ENCODE measurements at regions not wholly inside any gene's neighbourhood (a gene's known extent, or its start where the extent isn't known, plus 50 kb on each side); places are given as distances from the start of the nearest gene placed in this dataset.

- no peak for TF ChIP-seq CTCF (IDR thresholded peaks at IDR 0.05; ENCODE audit: control insufficient read depth, insufficient read depth, low read depth, low read length, missing control alignments)
- H3K4me3 ChIP-seq (ENCODE audit: control insufficient read depth, low read depth, low read length): no peak overlapping the region
- DNase-seq (ENCODE audit: low read depth): no peak
Measured at GRCh38 chr2:53265544-53266299, 501.9 kb upstream of the CHAC2 start.

GRCh38 chr2:53260568-53260967 lies 507.0 kb upstream of the CHAC2 start:
- no peak overlapping the region for H3K4me3 ChIP-seq (ENCODE audit: control insufficient read depth, low read depth, low read length)
- TF ChIP-seq CTCF (IDR thresholded peaks at IDR 0.05; ENCODE audit: control insufficient read depth, insufficient read depth, low read depth, low read length, missing control alignments): no peak
- DNase-seq (ENCODE audit: low read depth): no peak

GRCh38 chr2:53259395-53260009 lies 508.1 kb upstream of the CHAC2 start:
- no peak for DNase-seq (ENCODE audit: low read depth)
- no peak for TF ChIP-seq CTCF (IDR thresholded peaks at IDR 0.05; ENCODE audit: control insufficient read depth, insufficient read depth, low read depth, low read length, missing control alignments)
- H3K4me3 ChIP-seq (ENCODE audit: control insufficient read depth, low read depth, low read length): no peak overlapping the region

GRCh38 chr2:53257287-53257686 lies 510.3 kb upstream of the CHAC2 start:
- DNase-seq (ENCODE audit: low read depth): no peak
- TF ChIP-seq CTCF (IDR thresholded peaks at IDR 0.05; ENCODE audit: control insufficient read depth, insufficient read depth, low read depth, low read length, missing control alignments): no peak

GRCh38 chr2:53253244-53253643 lies 514.4 kb upstream of the CHAC2 start:
- H3K4me3 ChIP-seq (ENCODE audit: control insufficient read depth, low read depth, low read length): no peak overlapping the region
- TF ChIP-seq CTCF (IDR thresholded peaks at IDR 0.05; ENCODE audit: control insufficient read depth, insufficient read depth, low read depth, low read length, missing control alignments): no peak
- no peak for DNase-seq (ENCODE audit: low read depth)

More at GRCh38 chr2:53257287-53257686, 510.3 kb upstream of the CHAC2 start:
- no peak overlapping the region for H3K4me3 ChIP-seq (ENCODE audit: control insufficient read depth, low read depth, low read length)

GRCh38 chr2:53252115-53252514 lies 515.5 kb upstream of the CHAC2 start:
- TF ChIP-seq CTCF (IDR thresholded peaks at IDR 0.05; ENCODE audit: control insufficient read depth, insufficient read depth, low read depth, low read length, missing control alignments): no peak
- DNase-seq (ENCODE audit: low read depth): no peak
- no peak overlapping the region for H3K4me3 ChIP-seq (ENCODE audit: control insufficient read depth, low read depth, low read length)
